Motor neuron (in vitro differentiated cells): ENCODE measurements at regions not wholly inside any gene's neighbourhood (a gene's known extent, or its start where the extent isn't known, plus 50 kb on each side); places are given as distances from the start of the nearest gene placed in this dataset.

Experiments
- ATAC-seq, 8 experiments: fragments of 200-7000 bp; cut with Tn5 transposase; replicated peaks in 6 of 8; 2 replicates each; pipeline ENCODE4 v1.8.0; 2021; ENCODE audit warnings: mild to moderate bottlenecking in 8 of 8, moderate library complexity in 8 of 8
- H3K27ac ChIP-seq, 2 donors: fragments of 250-450 bp; sonication (Bioruptor Pico); 2 replicates each; pipeline ENCODE4 v1.9.0; 2021; ENCODE audit warnings: antibody characterized with exemption in 2 of 2, mild to moderate bottlenecking in 2 of 2, moderate library complexity in 1 of 2
- H3K4me1 ChIP-seq, 2 donors: fragments of 250-450 bp; sonication (Bioruptor Pico); replicated peaks in 1 of 2; 2 replicates each; pipeline ENCODE4 v1.6.1; 2021; ENCODE audit warnings: antibody characterized with exemption in 2 of 2, mild to moderate bottlenecking in 2 of 2, moderate library complexity in 1 of 2
- H3K4me3 ChIP-seq, 5 donors: fragments of 250-450 bp; sonication (Bioruptor Pico); 2 replicates each; pipeline ENCODE4 v1.9.0; 2021; ENCODE audit warnings: antibody characterized with exemption in 5 of 5, mild to moderate bottlenecking in 5 of 5, moderate library complexity in 4 of 5
- WGBS, 10 experiments: fragments of 450-650 bp; shearing (Covaris generic); methylation state at CpG; one replicate each; pipeline ENCODE4 v1.0.0; 2022; 5-methylcytosine and 5-hydroxymethylcytosine counted together
- in situ Hi-C, 9 experiments: fragments of 400-800 bp; cut with MboI; loops; one replicate each; pipeline ENCODE4 v1.15.0; 2021; ENCODE audit warnings: low sequenced_read_pairs in 9 of 9, low pct_unique_long_range_greater_than_20kb in 2 of 9; ENCODE audit not compliant: unreplicated experiment in 9 of 9

DNA sequence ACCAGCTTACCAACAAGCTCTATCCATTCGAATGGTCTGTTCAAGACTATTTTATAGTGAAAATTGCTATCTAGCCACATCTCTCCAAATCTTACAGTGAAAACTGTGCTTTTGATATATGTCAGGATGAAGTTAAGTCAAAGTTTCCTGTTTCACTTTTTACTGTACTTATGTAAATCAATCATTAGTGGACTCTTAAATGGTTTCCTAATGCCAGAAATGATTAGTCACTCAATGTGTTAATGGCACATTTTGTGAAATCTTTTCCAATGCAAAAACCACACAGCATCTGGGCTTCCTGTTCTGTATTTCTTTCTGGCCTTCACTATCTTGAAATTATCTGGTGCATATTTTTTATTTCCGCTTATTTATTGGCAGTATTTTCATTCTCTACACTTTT, 87.3 kb upstream of the STEAP1B start:
- Histone ChIP-seq H3K27ac (no peak overlapping the region), H3K4me1 (peaks cover 4 to 5% of the 10 kb centered on the region in 2 donors), H3K4me3 (no peak overlapping the region)
- in situ Hi-C loops, result no loop called here
- 0 to 100% (median 68%) methylated on average over 1 to 2 of the region's 2 CpGs for WGBS, 10 experiments
- ATAC-seq, result peak in 2 of 8 experiments; percentile 14 to 52

DNA sequence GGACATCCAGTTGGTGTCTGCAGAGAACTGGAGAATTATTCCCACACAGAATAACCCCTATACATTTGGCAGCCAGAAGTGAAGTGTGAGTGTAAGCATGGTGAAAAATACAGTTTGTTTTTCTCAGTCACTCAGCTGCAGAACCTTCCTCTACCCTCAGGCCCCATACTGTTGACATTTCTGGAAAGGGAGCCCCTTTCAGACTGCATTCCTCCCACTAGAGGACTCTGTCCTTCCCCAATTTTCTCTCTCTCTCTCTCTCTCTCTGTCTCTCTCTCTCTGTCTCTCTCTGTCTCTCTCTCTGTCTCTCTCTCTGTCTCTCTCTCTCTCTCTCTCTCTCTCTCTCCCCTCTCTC, 86.8 kb upstream of the STEAP1B start:
- Histone ChIP-seq H3K4me1 (peaks cover 4 to 5% of the 10 kb centered on the region in 2 donors), H3K4me3 (no peak overlapping the region), H3K27ac (no peak overlapping the region)
- in situ Hi-C loops, result no loop called here
- ATAC-seq, result peak in 4 of 8 experiments; percentile 31 to 74 (median 46)

DNA sequence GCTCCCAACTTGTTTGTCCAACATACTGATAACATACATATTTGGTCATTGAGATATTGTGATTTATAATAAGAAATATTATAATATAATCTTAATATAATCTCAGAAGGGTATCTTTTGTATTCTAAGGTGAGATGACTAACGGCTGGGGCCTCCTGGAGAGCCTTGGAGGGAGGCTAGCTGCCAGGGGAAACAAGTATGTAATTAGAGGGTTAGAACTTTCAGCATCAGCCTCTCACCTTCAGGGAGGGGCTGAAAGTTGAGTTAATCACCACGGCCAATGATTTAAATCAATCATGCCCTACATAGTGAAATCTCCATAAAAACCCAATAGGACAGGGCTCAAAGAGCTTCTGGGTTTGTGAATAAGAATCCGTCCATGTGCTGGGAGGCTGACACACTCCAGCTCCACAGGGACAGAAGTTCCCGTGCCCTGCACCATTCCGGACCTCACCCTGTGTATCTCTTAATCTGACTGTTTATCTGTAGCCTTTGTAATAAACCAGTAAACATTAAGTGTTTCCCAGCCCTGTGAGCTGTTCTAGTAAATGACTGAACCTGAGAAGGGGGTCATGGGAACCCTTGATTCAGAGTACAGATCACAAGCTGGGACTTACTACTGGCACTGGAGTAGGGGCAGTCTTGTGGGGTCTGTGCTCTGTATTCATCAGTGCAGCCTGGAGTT, 86.3 kb upstream of the STEAP1B start:
- in situ Hi-C loops, result no loop called here
- Histone ChIP-seq H3K4me3 (no peak overlapping the region), H3K27ac (no peak overlapping the region), H3K4me1 (peaks cover 4 to 5% of the 10 kb centered on the region in 2 donors)
- WGBS, 10 experiments, result 50 to 100% (median 88%) methylated on average over 1 to 5 of the region's 5 CpGs; no CpG with 5 or more reads in 3 of the 10 experiments
- ATAC-seq, result peak in 2 of 8 experiments; percentile 18 to 19

DNA sequence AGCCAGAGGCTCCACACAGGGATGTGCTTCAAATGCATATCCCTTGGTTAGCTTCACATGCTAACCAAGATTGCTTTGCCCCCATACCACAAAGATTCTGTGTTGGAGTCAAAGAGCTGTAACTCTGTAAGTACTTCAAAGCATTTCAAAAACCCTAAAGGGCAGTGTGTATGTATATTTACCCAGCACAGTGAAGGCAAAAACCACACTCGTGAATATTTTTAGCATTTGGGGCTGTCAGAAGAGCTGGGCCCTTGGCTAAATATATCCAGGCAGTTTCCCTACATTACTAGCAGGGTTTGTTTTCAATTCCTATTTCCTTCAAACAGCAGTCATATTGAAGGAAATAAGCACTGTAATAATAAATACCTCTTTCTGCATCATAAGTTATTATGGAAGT, 84.2 kb upstream of the STEAP1B start:
- WGBS, 10 experiments, result 0 to 83% (median 60%) methylated on average over 1 of the region's 1 CpG; no CpG with 5 or more reads in 5 of the 10 experiments
- in situ Hi-C loops, result no loop called here
- Histone ChIP-seq H3K4me1 (no peaks in the 10 kb centered on the region), H3K4me3 (no peak overlapping the region), H3K27ac (no peak overlapping the region)
- peak in 2 of 8 experiments; percentile 20 to 57 for ATAC-seq

DNA sequence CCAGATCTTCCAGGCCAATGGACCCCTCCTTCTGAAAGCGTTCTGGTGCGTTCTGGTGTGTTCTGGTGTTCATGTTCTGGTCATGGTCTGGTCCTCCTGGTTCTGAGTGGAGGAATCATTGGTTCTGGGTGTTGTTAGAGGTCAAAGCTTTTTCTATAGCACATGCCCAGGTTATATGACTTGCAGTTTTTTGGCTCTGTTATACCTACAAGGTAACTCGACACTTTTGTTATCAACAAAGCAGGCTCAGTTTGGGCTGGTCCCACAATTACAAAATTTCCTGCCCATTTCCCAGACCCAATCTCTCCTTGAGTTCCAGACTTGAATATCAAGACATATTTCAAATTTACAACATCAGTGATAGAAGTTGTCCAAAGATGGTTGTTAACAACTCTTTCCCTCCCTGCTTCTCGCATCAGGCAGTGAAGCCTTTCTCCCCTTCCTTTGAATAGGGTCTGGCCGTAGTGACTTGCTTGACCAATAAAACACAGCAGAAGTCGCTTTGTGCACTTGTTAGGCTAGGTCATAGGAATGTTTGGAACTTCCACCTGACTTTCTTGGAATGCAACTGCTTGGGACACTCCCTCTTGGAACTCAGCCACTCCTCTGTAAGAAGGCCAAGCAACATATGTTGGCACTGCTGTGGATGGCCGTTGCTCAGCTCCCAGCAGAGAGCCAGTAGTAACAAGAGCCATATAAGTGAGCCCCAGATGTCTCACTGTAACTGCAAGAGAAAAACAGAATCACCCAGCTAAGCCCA, 83.1 kb upstream of the STEAP1B start:
- in situ Hi-C loops, result no loop called here
- peak in 3 of 8 experiments; percentile 61 to 83 (median 81) for ATAC-seq
- Histone ChIP-seq H3K4me1 (no peaks in the 10 kb centered on the region), H3K4me3 (no peak overlapping the region), H3K27ac (no peak overlapping the region)
- 61 to 100% (median 85%) methylated on average over 1 to 6 of the region's 7 CpGs; no CpG with 5 or more reads in 2 of the 10 experiments for WGBS, 10 experiments

DNA sequence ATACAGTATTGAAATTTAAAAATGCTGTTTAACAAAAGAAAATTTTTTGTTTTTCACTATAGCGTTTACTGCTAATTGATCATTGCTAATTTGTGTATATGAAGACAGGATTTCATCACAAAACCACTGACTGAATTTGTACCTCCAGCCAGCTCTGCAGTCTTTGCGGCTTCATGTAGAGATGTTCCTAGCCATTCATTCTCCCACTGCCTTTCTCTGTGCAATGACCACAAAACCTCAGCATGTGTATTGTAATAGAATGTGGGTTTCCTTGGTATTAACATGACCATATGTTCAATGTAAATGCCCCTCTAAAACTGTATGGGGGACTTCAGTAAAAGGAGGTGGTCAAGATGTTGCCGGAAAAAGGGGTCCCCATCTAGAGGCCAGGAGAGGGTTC, 81.1 kb upstream of the STEAP1B start:
- no peaks in the 10 kb centered on the region for H3K4me1 ChIP-seq
- in situ Hi-C loops, result no loop called here
- H3K27ac ChIP-seq, result no peak overlapping the region
- no peak overlapping the region for H3K4me3 ChIP-seq
- 77 to 100% (median 88%) methylated on average over 1 to 3 of the region's 3 CpGs; no CpG with 5 or more reads in 2 of the 10 experiments for WGBS, 10 experiments
- ATAC-seq, result no peak

DNA sequence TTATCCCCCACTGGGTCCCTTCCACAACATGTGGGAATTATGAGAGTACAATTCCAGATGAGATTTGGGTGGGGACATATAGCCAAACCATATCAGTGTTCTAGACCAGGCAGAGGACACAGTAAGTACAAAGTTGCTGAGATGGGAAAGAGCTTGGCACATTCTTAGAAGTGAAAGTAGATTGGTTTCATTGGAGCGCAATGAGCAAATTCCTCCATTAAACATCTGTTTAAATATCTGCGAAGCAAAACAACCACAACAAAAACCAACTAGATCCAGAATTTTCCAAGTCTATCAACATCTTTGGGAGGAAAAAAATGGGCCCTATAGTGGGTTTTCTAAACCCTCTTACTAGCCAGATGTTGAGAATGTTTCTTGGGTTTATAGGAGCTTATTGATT, 80.0 kb upstream of the STEAP1B start:
- in situ Hi-C loops, result no loop called here
- Histone ChIP-seq H3K4me3 (no peak overlapping the region), H3K4me1 (no peaks in the 10 kb centered on the region), H3K27ac (no peak overlapping the region)
- ATAC-seq, result no peak
- 90 to 100% (median 100%) methylated on average over 1 to 2 of the region's 2 CpGs; no CpG with 5 or more reads in 1 of the 10 experiments for WGBS, 10 experiments

DNA sequence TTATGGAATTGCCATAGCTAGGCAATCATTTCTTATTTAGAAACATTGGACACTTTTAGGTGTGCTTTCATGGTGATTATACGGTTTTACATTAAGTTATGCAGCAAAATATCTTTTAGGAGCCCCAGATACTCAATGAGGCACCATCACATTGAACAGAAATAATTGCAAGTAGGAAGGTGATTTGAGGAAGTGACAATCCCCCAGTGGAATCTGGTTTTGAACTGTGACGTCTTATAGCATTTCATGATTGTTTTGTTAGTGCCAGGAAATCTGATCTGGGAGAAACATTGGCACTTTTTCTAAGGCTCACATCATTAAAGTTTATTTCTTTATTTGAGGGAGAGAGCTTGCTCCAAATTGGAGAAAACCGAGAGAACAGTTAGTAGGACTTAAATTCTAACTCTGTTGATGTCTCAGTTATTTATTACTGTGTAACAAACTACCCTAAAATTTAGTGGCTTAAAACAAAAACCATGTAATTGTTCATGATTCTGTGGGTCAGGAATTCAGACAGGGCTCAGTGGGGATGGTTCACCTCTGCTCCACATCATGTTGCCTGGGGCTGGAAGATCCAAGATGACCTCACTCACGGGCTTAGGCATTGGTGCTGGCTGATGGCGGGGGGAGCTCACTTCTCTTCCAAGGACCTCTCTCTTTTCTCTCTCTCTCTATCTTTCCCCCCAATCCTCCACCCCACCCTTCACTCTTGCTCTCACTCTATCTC, 78.2 kb upstream of the STEAP1B start:
- Histone ChIP-seq H3K4me1 (no peaks in the 10 kb centered on the region), H3K27ac (no peak overlapping the region), H3K4me3 (no peak overlapping the region)
- peak in 1 of 8 experiments; percentile 14 for ATAC-seq
- in situ Hi-C loops, result no loop called here
- WGBS, 10 experiments, result 30 to 100% (median 63%) methylated on average over 1 to 5 of the region's 5 CpGs

DNA sequence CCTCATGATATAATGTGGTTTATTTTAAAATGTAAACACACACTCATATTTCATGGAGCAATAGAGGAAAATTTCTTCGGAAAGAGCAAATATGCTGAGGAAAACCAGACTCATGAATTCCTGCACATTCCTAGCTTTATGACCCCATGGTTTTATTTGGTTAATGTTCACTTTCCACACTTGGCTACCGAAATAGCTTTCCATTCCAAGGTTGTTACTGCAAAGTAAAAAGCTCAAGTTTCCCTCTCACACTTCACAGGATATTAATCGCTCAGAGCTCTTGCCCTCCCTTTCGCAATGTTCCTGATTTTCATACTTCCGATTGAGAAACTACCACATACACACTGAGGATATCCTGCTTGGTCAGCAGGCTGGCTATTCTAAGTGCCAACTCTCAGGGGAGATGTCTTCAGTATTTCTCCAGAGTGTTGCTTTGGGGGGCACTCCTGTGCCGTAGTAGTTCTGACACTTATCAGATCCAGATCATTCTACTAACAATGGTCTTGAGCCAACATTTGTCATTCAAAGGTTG, 77.5 kb upstream of the STEAP1B start:
- WGBS, 10 experiments, result 8 to 91% (median 48%) methylated on average over 2 to 6 of the region's 6 CpGs; no CpG with 5 or more reads in 2 of the 10 experiments
- H3K4me3 ChIP-seq, result no peak overlapping the region
- peak in 3 of 8 experiments; percentile 67 to 95 (median 68) for ATAC-seq
- in situ Hi-C loops, result no loop called here
- H3K4me1 ChIP-seq, result no peaks in the 10 kb centered on the region
- H3K27ac ChIP-seq, result no peak overlapping the region

DNA sequence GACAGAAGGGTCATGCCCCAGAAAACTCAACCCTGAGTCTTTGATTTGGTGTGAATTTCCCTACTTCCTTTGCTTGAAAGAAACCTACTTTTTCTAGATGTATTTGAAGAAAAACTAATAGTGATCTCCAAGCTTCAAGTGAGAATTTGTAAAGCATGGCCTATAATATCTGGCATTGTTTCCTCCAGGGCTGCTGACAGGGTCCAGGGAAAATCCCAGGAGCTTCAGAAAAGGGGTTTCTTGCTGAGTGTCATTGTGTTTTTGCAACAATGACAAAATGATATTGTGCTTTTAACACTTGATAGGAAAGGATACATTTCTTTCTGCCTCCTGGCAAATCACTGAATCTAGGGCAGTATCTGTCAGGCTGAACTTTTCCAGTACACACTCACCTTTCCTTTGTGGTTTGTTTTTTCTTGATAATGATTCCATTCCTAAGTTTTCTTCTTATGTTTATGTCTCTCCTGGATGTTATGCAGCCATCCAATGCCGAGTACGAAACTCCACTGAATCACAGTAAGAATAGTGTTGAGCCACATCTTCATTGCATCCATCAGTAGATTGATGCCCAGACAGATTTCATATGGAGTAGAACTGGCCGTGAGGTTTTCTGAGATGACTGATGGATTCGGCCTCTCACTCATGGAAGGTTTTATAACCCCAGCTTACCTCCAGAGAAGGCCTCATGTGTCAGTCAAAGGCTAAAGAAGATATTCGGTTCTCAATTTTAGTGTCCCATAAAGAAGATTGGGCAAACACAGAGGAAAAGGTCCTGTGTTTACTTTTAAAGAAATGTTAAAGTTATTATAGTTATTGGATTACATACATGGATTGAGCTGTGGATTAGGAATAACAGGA, 76.9 kb upstream of the STEAP1B start:
- Histone ChIP-seq H3K27ac (no peak overlapping the region), H3K4me3 (no peak overlapping the region), H3K4me1 (no peaks in the 10 kb centered on the region)
- WGBS, 10 experiments, result 58 to 100% (median 79%) methylated on average over 2 to 5 of the region's 5 CpGs; no CpG with 5 or more reads in 1 of the 10 experiments
- in situ Hi-C loops, result no loop called here
- no peak for ATAC-seq

DNA sequence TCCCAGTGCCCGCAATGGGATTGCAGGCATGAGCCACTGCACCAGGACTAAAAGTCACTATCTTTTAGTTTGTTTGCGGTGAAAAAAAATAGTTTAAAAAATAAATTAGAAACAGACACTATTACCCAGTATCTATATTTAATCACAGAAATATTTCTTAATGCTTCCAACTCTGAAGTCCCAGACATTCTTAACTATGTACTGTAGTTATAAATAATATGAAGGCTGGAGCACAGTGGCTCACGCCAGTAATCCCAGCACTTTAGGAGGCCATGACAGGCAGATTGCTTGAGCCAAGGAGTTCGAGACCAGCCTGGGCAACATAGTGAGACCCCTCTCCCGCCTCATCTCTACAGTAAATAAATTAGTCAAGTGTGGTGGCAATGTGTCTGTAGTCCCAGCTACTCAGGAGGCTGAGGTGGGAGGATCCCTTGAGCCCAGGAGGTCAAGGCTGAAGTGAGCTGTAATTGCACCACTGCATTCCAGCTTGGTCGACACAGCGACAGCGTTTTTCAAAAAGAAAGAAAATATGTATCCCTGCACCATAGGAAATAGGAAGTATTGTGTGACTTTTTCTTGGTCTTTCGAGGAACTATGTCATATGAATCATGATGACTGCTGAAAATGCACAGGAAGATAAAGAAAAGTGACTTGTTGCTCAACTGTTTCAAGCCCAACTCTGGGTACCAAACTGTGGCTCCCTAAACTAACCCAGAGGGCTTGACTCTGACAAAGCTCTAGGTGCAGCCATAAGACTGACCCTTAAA, 74.9 kb upstream of the STEAP1B start:
- no peaks in the 10 kb centered on the region for H3K4me1 ChIP-seq
- no peak for ATAC-seq
- H3K27ac ChIP-seq, result no peak overlapping the region
- 45 to 100% (median 88%) methylated on average over 2 to 7 of the region's 9 CpGs; no CpG with 5 or more reads in 2 of the 10 experiments for WGBS, 10 experiments
- H3K4me3 ChIP-seq, result no peak overlapping the region
- in situ Hi-C loops, result loop anchor here in 5 of 9 experiments (25.0 kb wide), 4 partner anchors 137 to 487 kb away; partner anchors contain the start of genes IL6 (in 1 of the 5) and TOMM7 (in 1 of the 5)
